Stomach (tissue), 4 donors: ENCODE measurements at regions not wholly inside any gene's neighbourhood (a gene's known extent, or its start where the extent isn't known, plus 50 kb on each side); places are given as distances from the start of the nearest gene placed in this dataset.

Experiments used
- EP300 ChIP-seq: sonication (generic); formaldehyde crosslinking; IDR thresholded peaks from one replicate; pipeline ENCODE4 v1.6.1; 2017; ENCODE audit warnings: antibody characterized with exemption
- POLR2A ChIP-seq, 4 donors: fragments of 450-650 bp; IDR thresholded peaks; one replicate each; pipeline ENCODE4 v1.6.1; 2016; ENCODE audit warnings: antibody characterized with exemption in 4 of 4, control low read depth in 2 of 4, mild to moderate bottlenecking in 1 of 4, moderate library complexity in 1 of 4
- TF ChIP-seq, protein P1 (sequence below), 7 experiments: fragments of 450-650 bp in 4 of 7; fragments of 200-600 bp in 3 of 7; sonication (generic) in 3 of 7; IDR thresholded peaks; one replicate each; pipeline ENCODE4 v1.5.1; 2016 to 2019; ENCODE audit warnings: antibody characterized with exemption in 7 of 7, control low read depth in 2 of 7, mild to moderate bottlenecking in 1 of 7

DNA sequence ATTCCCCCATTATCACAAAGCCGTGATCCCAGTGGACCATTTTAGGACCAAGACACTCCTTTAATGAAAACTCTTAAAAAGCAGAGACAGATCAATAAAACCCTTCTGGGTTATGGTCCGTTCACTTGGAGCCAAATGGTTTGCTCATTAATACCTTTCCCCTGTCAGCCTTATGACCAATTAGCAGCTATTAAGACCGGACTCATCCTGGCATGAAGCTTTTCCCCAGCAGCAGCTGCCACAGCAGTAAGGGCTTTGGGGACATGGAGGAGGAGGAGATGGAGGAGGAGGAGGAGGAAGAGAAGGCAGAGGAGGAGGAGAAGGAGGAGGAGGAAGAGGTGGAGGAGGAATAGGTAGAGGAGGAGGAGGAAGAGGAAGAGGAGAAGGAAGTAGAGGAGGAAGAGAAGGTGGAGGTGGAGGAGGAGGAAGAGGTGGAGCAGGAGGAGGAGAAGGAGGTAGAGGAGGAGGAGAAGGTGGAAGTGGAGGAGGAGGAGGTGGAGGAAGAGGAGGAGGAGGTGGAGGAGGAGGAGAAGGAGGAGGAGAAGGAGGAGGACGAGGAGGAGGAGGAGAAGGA lies 50.1 kb upstream of the IRX3 start:
- TF ChIP-seq, protein P1, sequence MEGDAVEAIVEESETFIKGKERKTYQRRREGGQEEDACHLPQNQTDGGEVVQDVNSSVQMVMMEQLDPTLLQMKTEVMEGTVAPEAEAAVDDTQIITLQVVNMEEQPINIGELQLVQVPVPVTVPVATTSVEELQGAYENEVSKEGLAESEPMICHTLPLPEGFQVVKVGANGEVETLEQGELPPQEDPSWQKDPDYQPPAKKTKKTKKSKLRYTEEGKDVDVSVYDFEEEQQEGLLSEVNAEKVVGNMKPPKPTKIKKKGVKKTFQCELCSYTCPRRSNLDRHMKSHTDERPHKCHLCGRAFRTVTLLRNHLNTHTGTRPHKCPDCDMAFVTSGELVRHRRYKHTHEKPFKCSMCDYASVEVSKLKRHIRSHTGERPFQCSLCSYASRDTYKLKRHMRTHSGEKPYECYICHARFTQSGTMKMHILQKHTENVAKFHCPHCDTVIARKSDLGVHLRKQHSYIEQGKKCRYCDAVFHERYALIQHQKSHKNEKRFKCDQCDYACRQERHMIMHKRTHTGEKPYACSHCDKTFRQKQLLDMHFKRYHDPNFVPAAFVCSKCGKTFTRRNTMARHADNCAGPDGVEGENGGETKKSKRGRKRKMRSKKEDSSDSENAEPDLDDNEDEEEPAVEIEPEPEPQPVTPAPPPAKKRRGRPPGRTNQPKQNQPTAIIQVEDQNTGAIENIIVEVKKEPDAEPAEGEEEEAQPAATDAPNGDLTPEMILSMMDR (IDR thresholded peaks at IDR 0.05), result no peak
- TF ChIP-seq POLR2A (IDR thresholded peaks at IDR 0.05), result no peak
- no peak for TF ChIP-seq EP300
